Testis (tissue), 2 donors: ENCODE measurements at regions not wholly inside any gene's neighbourhood (a gene's known extent, or its start where the extent isn't known, plus 50 kb on each side); places are given as distances from the start of the nearest gene placed in this dataset.

Source experiments
- CTCF ChIP-seq, 3 experiments: fragments of 450-650 bp in 2 of 3; fragments of 200-600 bp in 1 of 3; sonication (generic) in 1 of 3; IDR thresholded peaks; one replicate each; pipeline ENCODE4 v1.5.1; 2016 to 2019; ENCODE audit warnings: antibody characterized with exemption in 3 of 3, mild to moderate bottlenecking in 2 of 3, moderate library complexity in 1 of 3
- POLR2A ChIP-seq: fragments of 450-650 bp; IDR thresholded peaks from one replicate; pipeline ENCODE4 v1.6.1; 2017; ENCODE audit warnings: antibody characterized with exemption, mild to moderate bottlenecking, moderate library complexity

DNA sequence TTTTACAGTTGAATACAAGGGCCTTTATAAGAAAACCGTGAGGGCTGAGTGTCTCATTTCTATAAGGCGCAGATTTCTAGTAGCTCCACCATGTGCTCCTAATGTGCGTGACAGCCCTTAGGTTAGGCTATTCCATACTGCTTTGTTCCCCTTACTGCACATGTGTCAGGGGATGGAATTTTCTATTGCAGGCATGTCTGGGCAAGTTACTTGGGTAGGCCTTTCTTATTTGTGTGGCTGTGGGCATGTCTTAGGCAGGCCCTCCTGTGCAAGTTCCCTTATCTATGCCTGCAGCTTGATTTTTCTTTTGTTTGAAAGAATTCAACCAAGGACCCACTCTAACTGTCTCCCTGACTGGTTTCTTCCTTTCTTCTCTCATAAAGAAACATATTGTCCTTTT, 434.2 kb upstream of the CNTN3 start:
- TF ChIP-seq CTCF (IDR thresholded peaks at IDR 0.05): no peak
- TF ChIP-seq POLR2A: no peak
